Mononuclear cell (primary cell): ENCODE measurements at regions not wholly inside any gene's neighbourhood (a gene's known extent, or its start where the extent isn't known, plus 50 kb on each side); places are given as distances from the start of the nearest gene placed in this dataset.

Experiments used
- H3K27me3 ChIP-seq: 2 replicates; pipeline ENCODE4 v1.6.0; 2011; ENCODE audit warnings: low read length, control low read depth; ENCODE audit not compliant: insufficient read depth
- H3K4me1 ChIP-seq: 2 replicates; pipeline ENCODE4 v1.5.1; 2011; ENCODE audit warnings: mild to moderate bottlenecking, low read length, control low read depth; ENCODE audit not compliant: insufficient read depth
- H3K4me3 ChIP-seq: 2 replicates; pipeline ENCODE4 v1.5.1; 2011; ENCODE audit warnings: mild to moderate bottlenecking, low read length, moderate library complexity
- H3K9me3 ChIP-seq: 2 replicates; pipeline ENCODE4 v1.5.1; 2011; ENCODE audit warnings: low read depth, mild to moderate bottlenecking, control low read depth, low read length

DNA sequence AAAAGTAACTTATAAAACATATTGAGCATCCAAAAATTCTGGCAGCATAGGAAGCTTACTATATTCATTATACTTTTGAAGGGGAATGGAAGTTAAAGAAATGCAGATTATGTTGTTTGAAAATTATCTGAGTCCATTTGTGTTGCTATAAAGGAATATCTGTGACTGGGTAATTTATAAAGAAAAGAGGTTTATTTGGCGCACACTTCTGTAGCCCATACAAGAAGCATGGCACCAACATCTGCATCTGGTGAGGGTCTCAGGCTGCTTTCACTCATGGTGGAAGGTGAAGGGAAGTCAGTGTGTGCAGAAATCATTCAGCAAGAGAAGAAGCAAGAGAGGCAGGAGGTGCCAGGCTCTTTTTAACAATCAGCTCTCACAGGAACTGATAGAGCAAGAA is 55.5 kb upstream of the BACH1 start:
- Histone ChIP-seq H3K4me1 (peaks cover 41% of the 10 kb centered on the region), H3K4me3 (no peak overlapping the region), H3K27me3 (no peaks in the 10 kb centered on the region), H3K9me3 (no peaks in the 10 kb centered on the region)

DNA sequence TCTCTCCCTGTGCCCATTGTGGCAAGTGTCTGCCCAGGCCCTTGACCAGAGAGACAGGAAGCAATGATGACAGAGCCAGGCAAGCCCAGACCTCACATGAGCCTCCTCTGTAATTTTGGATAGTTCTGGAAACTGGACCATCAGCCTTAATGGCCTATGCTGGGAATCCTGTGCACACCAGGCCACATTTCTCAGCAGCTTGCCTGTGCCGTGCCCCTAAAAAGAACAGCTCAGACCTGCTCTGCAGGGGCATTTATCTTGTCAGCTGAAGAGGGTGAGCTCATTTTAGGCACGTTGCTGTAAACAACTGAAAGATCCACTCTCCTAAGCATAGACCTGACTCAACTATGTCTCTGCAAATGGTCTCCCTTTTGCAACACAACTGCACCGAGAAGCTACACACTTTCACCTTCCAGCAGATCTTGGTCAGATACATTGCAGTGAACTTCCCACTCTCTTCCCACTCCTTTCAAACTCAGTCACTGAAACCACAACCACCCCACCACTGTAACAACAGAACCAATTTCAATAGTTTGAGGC is 53.5 kb upstream of the BACH1 start:
- Histone ChIP-seq H3K4me3 (no peak overlapping the region), H3K4me1 (peaks cover 22% of the 10 kb centered on the region), H3K27me3 (no peaks in the 10 kb centered on the region), H3K9me3 (no peaks in the 10 kb centered on the region)

DNA sequence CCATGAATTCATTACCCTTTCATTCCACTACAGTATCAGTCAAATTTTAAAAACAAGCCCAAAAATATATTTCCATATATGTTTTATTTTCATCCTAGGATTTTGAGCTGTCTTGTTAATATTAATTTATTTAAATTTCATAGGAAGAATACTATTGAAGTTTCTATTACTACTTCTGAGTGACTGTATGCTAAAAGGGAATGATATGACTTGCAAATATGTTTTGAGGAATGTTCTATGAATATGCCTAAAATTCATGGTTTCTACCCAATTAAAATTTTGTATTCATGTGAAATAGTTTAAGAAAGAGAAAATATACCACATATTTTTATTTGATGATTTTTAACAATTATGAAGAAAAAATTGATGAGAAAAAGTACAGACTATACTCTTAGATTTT is 52.9 kb upstream of the BACH1 start:
- peaks cover 21% of the 10 kb centered on the region for H3K4me1 ChIP-seq
- H3K9me3 ChIP-seq: no peaks in the 10 kb centered on the region
- no peaks in the 10 kb centered on the region for H3K27me3 ChIP-seq
- no peak overlapping the region for H3K4me3 ChIP-seq

DNA sequence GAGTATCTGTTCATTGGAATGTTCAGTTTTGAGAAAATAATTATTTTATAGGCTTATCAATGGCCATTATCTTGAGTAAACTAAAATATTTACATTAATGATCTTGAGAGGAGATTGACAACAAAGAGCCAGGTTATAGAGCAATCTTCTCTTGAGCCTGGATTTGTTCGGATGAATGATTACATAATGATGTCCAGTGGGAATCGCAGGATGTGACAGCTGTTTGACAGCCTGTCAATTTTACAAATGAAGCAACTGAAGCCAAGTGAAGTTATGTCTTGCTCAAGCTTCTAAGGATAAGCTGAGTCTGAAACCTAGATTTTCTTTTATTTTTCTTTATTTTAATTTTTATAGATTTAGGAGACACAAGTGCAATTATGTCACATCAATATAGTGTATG is 52.1 kb upstream of the BACH1 start:
- H3K27me3 ChIP-seq: no peaks in the 10 kb centered on the region
- H3K4me3 ChIP-seq: no peak overlapping the region
- peaks cover 21% of the 10 kb centered on the region for H3K4me1 ChIP-seq
- H3K9me3 ChIP-seq: no peaks in the 10 kb centered on the region

DNA sequence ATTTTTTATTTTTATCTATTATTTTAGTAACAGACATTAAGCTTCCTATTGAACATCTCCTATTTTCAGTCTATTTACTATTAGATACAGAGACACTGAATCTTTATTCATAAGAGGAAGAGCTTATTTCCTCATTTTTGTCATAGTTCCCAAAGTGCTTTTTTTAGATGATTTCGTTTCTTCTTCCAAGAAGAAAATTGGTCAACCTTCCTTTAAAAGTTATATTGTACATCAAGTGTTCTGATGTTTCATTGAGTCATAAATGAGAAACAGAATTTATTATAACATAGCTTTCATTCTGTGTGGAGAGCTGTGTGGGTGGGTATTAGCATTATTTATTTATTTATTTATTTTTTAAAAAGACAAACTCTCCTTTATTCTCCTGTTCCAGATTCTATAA is 50.6 kb upstream of the BACH1 start:
- no peak overlapping the region for H3K4me3 ChIP-seq
- no peaks in the 10 kb centered on the region for H3K9me3 ChIP-seq
- H3K27me3 ChIP-seq: no peaks in the 10 kb centered on the region
- H3K4me1 ChIP-seq: peaks cover 21% of the 10 kb centered on the region
